SIG-M5 treated with dmso at 0.1 percent for 504 hours (cell line): ENCODE measurements at regions not wholly inside any gene's neighbourhood (a gene's known extent, or its start where the extent isn't known, plus 50 kb on each side); places are given as distances from the start of the nearest gene placed in this dataset.
"Not testable (repeated sequence)": the region's sequence is repeated elsewhere in the genome, so short reads cannot be mapped to it uniquely, and the experiment has no call there.

Source experiments
- DNase-seq: peaks from one replicate; lab custom pipeline; 2025; ENCODE audit not compliant: unreplicated experiment; lab: John Stamatoyannopoulos, UW

GRCh38 chr7:14092331-14092730 is 102.9 kb upstream of the ETV1 start:
- DNase-seq: no peak

- DNase-seq: no peak
Observed at GRCh38 chr7:14085901-14086300, 96.4 kb upstream of the ETV1 start.

DNA sequence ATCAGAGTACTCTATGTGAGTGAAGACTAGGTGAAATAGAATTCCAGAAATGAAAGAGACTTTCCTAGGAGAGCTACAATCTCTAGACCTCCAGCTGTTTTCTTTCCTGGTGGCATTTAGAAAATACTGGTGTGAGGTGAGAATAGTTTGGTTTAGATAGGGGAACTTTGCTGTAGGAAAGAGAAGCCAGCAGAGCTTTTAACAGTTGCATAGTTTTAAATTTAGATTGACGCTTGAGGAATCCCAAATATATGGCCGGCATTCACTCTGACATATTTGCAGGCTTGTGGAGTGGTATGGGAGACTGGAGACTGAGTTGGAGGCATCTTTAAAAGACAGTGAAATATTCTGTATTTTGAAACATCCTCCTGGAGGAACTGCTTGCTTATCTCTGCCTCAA is 94.3 kb upstream of the ETV1 start:
- no peak for DNase-seq

DNA sequence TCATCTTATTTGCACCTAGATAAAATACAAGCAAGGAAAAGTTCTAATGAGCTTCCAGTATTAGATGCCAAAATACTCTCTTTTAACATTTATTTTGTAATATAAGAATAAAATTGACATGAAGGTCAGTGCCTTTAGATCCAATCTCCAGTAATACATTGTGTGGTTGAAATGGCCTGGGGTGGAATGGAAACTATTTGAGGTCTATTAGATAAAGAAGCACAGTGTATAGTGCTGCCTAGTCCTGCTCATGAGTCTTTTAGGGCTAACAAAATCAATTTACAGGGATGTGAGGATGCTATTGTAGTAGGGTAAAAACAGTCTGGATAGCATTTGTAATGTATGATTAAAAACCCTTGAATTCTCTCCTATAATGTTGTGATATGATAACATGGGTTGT is 84.5 kb upstream of the ETV1 start:
- DNase-seq: no peak

DNA sequence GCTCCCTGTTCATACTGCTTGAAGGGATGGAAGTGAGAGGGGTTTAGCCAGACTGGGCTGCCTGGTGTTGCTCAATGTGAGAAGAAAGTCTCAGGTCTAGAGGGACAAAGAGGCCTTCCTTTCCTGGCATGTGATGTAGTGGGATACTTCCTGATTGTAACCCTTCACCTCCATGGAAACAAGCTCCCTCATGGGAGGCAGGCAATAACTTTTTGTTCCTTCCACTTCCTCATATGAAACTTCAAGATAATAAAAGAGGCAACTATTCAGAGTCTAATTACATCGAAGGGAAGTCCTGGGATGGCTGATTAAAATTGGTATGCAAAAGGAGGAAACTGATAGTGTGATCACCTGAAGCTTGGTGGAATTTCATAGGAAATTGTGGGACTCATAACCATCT is 84.1 kb upstream of the ETV1 start:
- DNase-seq: no peak

DNA sequence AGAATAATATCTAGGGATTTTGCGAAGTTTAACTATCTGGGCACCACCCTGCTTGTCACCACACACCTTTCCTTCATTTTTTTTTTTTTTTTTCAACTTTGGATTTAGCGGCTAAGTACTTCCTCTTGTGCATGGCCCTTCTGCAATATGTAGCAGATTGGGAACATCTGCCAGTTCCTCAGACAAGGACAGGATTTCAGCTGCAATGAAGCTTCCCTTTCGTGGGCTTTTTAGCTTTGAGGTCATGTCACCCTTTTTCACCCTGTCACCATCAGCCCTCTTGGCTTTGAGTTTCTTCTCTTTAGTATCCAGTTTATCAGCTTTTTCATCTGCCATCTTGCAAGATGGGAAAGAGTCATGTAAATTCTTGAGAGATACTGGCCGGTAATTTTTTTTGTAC is 81.6 kb upstream of the ETV1 start:
- no peak for DNase-seq

DNA sequence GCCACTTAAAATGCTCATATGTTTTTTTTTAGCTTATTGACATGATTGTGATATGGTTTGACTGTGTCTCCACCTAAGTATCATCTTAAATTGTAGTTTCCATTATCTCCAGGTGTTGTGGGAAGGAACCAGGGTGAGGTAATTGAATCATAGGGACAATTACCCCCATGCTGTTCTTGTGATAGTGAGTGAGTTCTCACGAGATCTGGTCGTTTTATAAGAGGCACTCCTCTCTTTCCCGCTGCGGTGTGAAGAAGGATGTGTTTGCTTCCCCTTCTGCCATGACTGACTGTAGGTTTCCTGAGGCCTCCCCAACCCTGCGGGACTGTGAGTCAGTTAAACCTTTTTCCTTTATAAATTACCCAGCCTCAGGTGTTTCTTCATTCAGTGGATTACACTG is 80.5 kb upstream of the ETV1 start:
- no peak for DNase-seq

- DNase-seq: not testable (repeated sequence)
Observed at GRCh38 chr7:14066783-14067182, 77.3 kb upstream of the ETV1 start.

DNA sequence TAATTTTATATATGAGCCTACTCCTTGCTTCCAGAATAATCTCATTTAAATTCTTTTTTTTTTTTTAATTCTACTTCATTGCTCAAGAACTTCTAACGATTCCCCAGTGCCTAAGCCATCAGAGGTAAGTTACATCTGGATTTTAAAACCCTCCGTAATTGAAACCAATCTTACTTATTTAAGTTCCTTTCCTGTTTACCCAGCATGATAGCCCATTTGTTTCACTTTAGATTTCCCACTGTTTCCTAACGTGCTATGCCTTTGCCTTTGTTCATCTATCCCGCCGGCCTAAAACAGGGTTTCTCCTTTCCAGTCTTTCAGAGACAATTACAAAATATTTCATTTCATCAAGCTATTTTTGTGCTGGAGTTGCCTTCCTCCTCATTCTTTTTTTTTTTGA is 75.8 kb upstream of the ETV1 start:
- DNase-seq: no peak

DNA sequence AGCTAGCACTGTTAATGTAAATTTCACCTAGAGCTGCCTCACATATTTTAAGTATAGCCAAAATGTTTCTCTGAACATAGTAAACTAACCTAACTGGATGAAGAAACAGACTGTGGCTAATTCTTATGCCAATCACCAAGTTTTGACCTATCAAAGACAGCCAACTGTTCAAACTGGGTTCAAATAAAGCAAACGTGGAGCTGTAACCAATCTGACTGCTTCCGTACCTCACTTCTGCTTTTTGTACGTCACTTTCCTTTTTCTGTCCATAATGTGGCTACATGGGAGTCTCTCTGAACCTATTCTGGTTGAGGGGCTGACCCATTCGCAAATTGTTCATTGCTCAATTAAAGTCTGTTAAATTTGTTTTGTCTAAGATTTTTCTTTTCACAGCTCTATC is 66.3 kb upstream of the ETV1 start:
- DNase-seq: no peak

DNA sequence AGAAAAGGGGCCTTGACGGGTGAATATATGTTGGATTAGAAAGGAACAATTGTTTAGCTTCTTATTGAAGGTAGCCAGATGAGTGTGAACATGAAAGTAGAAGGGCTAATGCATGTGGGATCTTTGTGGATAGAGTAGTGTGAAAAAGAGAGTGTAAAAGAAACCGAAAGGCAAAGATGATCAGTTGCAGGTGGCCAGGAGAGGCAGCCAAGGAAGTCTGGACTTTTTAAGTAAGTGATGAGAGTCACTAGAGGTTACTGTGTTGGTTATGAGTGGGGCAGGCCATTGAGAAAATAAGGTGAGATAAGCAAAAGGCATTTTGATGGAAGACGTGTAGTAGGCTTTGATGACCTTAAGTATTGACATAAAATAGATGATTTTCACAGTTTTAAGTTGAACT is 64.7 kb upstream of the ETV1 start:
- no peak for DNase-seq

DNA sequence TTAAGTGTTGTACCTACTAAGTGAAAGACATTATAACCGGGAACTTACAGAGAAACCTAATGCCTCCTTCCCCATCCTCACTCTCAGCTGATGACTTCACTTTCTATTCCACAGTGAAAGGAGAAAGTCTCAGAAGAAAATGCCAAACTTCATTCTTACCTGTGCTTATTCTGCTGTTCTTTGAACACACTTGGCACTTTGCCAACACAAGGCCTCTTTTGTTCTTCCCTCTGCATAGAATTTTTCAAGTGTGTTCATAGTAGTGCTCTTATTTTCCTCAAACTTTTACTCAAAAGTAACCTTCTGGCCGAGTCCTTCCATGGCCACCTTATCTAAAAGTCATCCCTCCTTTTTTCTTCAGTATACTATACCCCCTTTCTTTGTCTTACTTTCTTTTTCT is 59.4 kb upstream of the ETV1 start:
- no peak for DNase-seq

DNA sequence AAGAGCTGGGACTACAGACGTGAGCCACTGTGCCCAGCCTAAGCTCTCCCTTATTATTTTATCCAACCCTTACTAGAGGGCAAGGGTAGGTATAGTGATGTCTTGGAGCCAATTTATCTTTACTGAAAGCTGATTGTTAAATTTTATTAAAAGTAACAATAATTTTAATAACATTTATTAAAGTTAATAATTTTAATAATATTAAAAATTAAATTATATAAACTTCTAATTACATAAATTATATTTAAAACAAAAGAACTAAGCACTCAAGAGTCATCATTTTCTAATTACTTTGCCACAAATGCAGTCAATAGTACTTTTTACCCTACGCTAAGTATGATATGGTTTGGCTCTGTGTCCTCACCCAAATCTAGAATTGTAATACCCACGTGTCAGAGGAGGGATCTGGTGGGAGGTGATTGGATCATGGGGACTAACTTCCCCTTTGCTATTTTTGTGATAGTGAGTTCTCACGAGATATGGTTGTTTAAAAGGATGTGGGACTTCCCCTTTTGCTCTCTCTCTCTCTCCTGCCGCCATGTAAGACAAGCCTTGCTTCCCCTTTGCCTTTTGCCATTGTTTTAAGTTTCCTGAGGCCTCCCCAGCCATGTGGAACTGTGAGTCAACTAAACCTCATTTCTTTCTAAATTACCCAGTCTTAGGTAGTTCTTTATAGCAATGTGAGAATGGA is 58.4 kb upstream of the ETV1 start:
- DNase-seq: peak; percentile 20

DNA sequence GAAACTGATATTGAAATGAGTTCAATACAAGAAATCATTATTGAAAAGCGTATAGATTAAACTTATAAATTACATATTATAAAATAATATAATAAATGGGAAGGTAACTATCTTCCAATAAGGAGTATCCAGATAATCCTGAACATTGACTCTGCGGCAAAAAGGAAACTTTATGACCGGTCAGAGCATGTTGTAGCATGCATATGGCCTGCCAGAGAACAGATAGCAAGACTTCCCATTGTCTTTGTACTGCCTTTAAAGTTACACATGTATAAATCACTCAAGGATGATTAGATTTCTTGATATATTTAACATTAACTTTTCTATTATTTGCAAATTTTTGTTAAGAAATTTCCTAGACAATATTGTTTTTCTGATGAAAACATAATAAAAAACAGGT is 56.2 kb upstream of the ETV1 start:
- no peak for DNase-seq

DNA sequence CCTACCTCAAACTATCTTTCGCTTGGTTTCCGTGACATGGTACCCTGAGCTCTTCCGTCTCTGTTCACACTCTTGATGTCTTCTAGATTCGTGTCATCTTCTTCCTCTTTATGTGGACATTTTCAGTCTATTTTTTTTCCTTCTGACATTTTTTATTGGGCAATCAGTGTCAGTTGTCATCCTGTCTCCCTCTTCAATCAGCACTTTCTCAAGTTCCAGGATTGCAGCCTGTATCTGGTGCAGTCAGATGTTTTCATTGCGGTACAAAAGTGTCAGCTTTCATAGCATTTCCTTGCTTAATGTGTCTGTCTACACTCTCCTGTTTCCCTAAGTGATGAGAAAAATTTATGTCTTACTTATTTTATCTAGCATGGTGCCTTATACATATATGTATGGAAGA is 51.1 kb upstream of the ETV1 start:
- no peak for DNase-seq
